IMR-90 (cell line): ENCODE measurements at regions not wholly inside any gene's neighbourhood (a gene's known extent, or its start where the extent isn't known, plus 50 kb on each side); places are given as distances from the start of the nearest gene placed in this dataset.

Experiments
- ATAC-seq: fragments of 200-7000 bp; cut with Tn5 transposase; 2 replicates; pipeline ENCODE4 v1.9.1; 2020; ENCODE audit warnings: low read depth, mild to moderate bottlenecking, moderate library complexity
- BruUV-seq: library from RNA; stranded (reverse); fragments of 400-500 nt; replicated peaks from 2 replicates; lab custom pipeline; 2021; lab: Mats Ljungman, UMichigan
- CTCF ChIA-PET: fragments of 300-600 bp; formaldehyde crosslinking; extraction: SDS; loops from one replicate; lab custom pipeline; 2021; ENCODE audit warnings: antibody characterized with exemption; lab: Yijun Ruan, JAX
- POLR2A ChIA-PET: fragments of 300-600 bp; sonication (Branson Sonifier 250); formaldehyde crosslinking; loops from one replicate; lab custom pipeline; 2022; ENCODE audit warnings: antibody characterized with exemption; ENCODE audit not compliant: unreplicated experiment; lab: Charles Lee
- DNase-seq: peaks from one replicate; pipeline ENCODE4 v3.0.0; 2013
- H2AFZ ChIP-seq: replicated peaks from 2 replicates; pipeline ENCODE3; 2013; ENCODE audit warnings: low read length, mild to moderate bottlenecking; ENCODE audit not compliant: poor library complexity
- H2AK5ac ChIP-seq: 2 replicates; pipeline ENCODE4 v1.6.1; 2013; ENCODE audit warnings: low read depth, low read length, inconsistent platforms
- H2AK9ac ChIP-seq: replicated peaks from 2 replicates; pipeline ENCODE3; 2013; ENCODE audit warnings: mild to moderate bottlenecking, low read depth, low read length, moderate library complexity; ENCODE audit not compliant: poor library complexity
- H2BK120ac ChIP-seq: 2 replicates; pipeline ENCODE4 v1.6.1; 2013; ENCODE audit warnings: low read depth, low read length, inconsistent platforms
- H2BK15ac ChIP-seq: 3 replicates; pipeline ENCODE4 v1.6.1; 2013; ENCODE audit warnings: low read depth, low read length, inconsistent platforms
- H2BK20ac ChIP-seq: 2 replicates; pipeline ENCODE4 v1.6.1; 2013; ENCODE audit warnings: low read depth, mild to moderate bottlenecking, inconsistent platforms, low read length, moderate library complexity
- H2BK5ac ChIP-seq: 2 replicates; pipeline ENCODE4 v1.6.1; 2013; ENCODE audit warnings: mild to moderate bottlenecking, low read depth, low read length, inconsistent platforms; ENCODE audit not compliant: poor library complexity, severe bottlenecking
- H3K14ac ChIP-seq: replicated peaks from 2 replicates; pipeline ENCODE4 v1.6.1; 2013; ENCODE audit warnings: low read depth, low read length, inconsistent platforms
- H3K18ac ChIP-seq: 2 replicates; pipeline ENCODE4 v1.6.1; 2013; ENCODE audit warnings: low read depth, low read length, control low read depth
- H3K23ac ChIP-seq: 2 replicates; pipeline ENCODE4 v1.6.1; 2013; ENCODE audit warnings: low read depth, low read length, inconsistent platforms
- H3K27ac ChIP-seq: 2 replicates; pipeline ENCODE4 v1.5.1; 2013; ENCODE audit warnings: mild to moderate bottlenecking, control low read depth, low read length; ENCODE audit not compliant: insufficient read depth
- H3K27me3 ChIP-seq: 2 replicates; pipeline ENCODE4 v1.6.1; 2013; ENCODE audit warnings: low read length; ENCODE audit not compliant: control insufficient read depth, insufficient read depth
- H3K36me3 ChIP-seq: 2 replicates; pipeline ENCODE4 v1.6.1; 2013; ENCODE audit warnings: low read length, mixed read lengths; ENCODE audit not compliant: control insufficient read depth, insufficient read depth
- H3K4ac ChIP-seq: 2 replicates; pipeline ENCODE4 v1.6.1; 2013; ENCODE audit warnings: low read depth, low read length, inconsistent platforms
- H3K4me1 ChIP-seq: 2 replicates; pipeline ENCODE4 v1.6.1; 2013; ENCODE audit warnings: low read length, mixed read lengths; ENCODE audit not compliant: control insufficient read depth, insufficient read depth
- H3K4me2 ChIP-seq: 2 replicates; pipeline ENCODE4 v1.6.1; 2013; ENCODE audit warnings: low read depth, mild to moderate bottlenecking, control low read depth, low read length, moderate library complexity
- H3K4me3 ChIP-seq: 2 replicates; pipeline ENCODE4 v1.5.1; 2013; ENCODE audit warnings: low read depth, mild to moderate bottlenecking, control low read depth, low read length, moderate library complexity; ENCODE audit not compliant: insufficient read depth
- H3K56ac ChIP-seq: 2 replicates; pipeline ENCODE4 v1.6.1; 2013; ENCODE audit warnings: low read length, inconsistent platforms; ENCODE audit not compliant: insufficient read depth; ENCODE audit errors: extremely low read depth
- H3K79me1 ChIP-seq, 2 experiments: 2 replicates each; pipeline ENCODE4 v1.6.1; 2013; ENCODE audit warnings: low read length in 2 of 2, inconsistent platforms in 1 of 2, low read depth in 1 of 2
- H3K9ac ChIP-seq: 2 replicates; pipeline ENCODE4 v1.6.1; 2013; ENCODE audit warnings: low read depth, low read length, control low read depth
- H3K9me1 ChIP-seq: 2 replicates; pipeline ENCODE4 v1.6.1; 2013; ENCODE audit warnings: low read length, inconsistent platforms; ENCODE audit not compliant: insufficient read depth
- H3K9me3 ChIP-seq: 2 replicates; pipeline ENCODE4 v1.6.1; 2013; ENCODE audit warnings: low read length; ENCODE audit not compliant: control insufficient read depth, insufficient read depth
- H4K20me1 ChIP-seq: 2 replicates; pipeline ENCODE4 v1.6.1; 2013; ENCODE audit warnings: low read length, inconsistent platforms; ENCODE audit not compliant: insufficient read depth
- H4K5ac ChIP-seq: 2 replicates; pipeline ENCODE4 v1.6.1; 2013; ENCODE audit warnings: mild to moderate bottlenecking, low read depth, low read length, control low read depth
- H4K8ac ChIP-seq, 2 experiments: 2 replicates each; pipeline ENCODE4 v1.6.1; 2013; ENCODE audit warnings: low read depth in 2 of 2, low read length in 2 of 2, control low read depth in 1 of 2, inconsistent platforms in 1 of 2
- H4K91ac ChIP-seq: 2 replicates; pipeline ENCODE4 v1.6.1; 2013; ENCODE audit warnings: low read depth, low read length, inconsistent platforms; ENCODE audit not compliant: insufficient read depth
- CHD1 ChIP-seq: IDR thresholded peaks from 2 replicates; pipeline ENCODE4 v1.6.1; 2012; ENCODE audit warnings: low read depth, low read length, improper control_type of control experiment
- FOS ChIP-seq: fragments of 150-350 bp; IDR thresholded peaks from 2 replicates; pipeline ENCODE4 v1.6.1; 2016; ENCODE audit warnings: low read depth, low read length
- RCOR1 ChIP-seq: IDR thresholded peaks from 2 replicates; pipeline ENCODE4 v1.6.1; 2012; ENCODE audit warnings: mild to moderate bottlenecking, low read length, improper control_type of control experiment; ENCODE audit not compliant: insufficient replicate concordance
- RFX5 ChIP-seq: IDR thresholded peaks from 2 replicates; pipeline ENCODE4 v1.8.0; 2012; ENCODE audit warnings: low read depth, mild to moderate bottlenecking, low read length, moderate library complexity
- WGBS, 2 experiments: methylation state at CpG; one replicate each; pipeline versions ENCODE4 v1.1.5 to v1.1.7; 2013; ENCODE audit warnings: missing lambda C conversion rate in 2 of 2; ENCODE audit not compliant: insufficient read length in 1 of 2; ENCODE audit errors: extremely low coverage in 2 of 2; 5-methylcytosine and 5-hydroxymethylcytosine counted together
- dilution Hi-C: fragments of 300-500 bp; cut with HindIII; formaldehyde crosslinking; loops from one replicate; pipeline ENCODE4 v1.14.3; 2018; ENCODE audit warnings: low sequenced_read_pairs; ENCODE audit not compliant: unreplicated experiment
- in situ Hi-C: fragments of 300-500 bp; cut with MboI; formaldehyde crosslinking; loops from 3 replicates; pipeline ENCODE4 v1.14.3; 2019; ENCODE audit warnings: low sequenced_read_pairs, inconsistent platforms, mixed read lengths
- intact Hi-C: fragments of 100-400 bp; cut with micrococcal nuclease; formaldehyde crosslinking; loops from 2 replicates; pipeline ENCODE4 v1.10.0; 2022

DNA sequence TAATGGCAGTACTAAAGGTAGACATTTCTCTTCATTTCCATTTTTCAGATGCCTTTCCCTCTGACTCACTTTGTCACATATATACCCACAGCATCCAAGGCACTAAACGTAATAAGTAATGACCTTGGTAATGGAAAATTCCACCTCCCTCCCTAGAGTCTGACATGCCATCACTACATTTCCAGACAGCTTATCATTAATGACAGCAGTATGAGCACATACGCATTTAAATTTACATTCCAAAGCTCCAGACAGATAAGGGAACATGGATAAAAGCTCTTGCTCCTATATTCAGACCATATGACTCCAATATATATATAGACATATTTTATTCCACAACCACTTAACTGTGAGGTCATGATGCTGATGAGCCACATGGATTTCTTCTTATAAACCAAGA, 191.7 kb upstream of the GORAB start:
- H3K27ac ChIP-seq: no peak overlapping the region
- H2BK5ac ChIP-seq: no peak overlapping the region
- peaks cover 2% of the 10 kb centered on the region; the same call in 1 of the 2 replicates for H3K4me1 ChIP-seq
- no TSS peak for BruUV-seq
- no CpG with 5 or more reads among the region's 2 CpGs for WGBS, 2 experiments
- H3K56ac ChIP-seq: no peak overlapping the region
- no peak overlapping the region for H3K9ac ChIP-seq
- H4K8ac ChIP-seq: peak overlapping the region in 1 of 2 experiments; percentile 30; a peak in 1 of 4 replicates
- CTCF ChIA-PET: no interaction called here
- peak; percentile 39 for DNase-seq
- H3K4ac ChIP-seq: no peak overlapping the region
- H2AFZ ChIP-seq: no peak overlapping the region
- H3K4me2 ChIP-seq: no peak overlapping the region
- H2BK20ac ChIP-seq: no peak overlapping the region
- POLR2A ChIA-PET: no interaction called here
- H4K5ac ChIP-seq: no peak overlapping the region
- no peak overlapping the region for H4K91ac ChIP-seq
- no peaks in the 10 kb centered on the region for H3K79me1 ChIP-seq
- in situ Hi-C loops (no loop called here), dilution Hi-C loops (no loop called here), intact Hi-C loops (no loop called here)
- no peak overlapping the region for H2AK5ac ChIP-seq
- no peaks in the 10 kb centered on the region for H3K9me3 ChIP-seq
- no peaks in the 10 kb centered on the region for H3K9me1 ChIP-seq
- no peak overlapping the region for H2AK9ac ChIP-seq
- no peak overlapping the region for H3K23ac ChIP-seq
- H3K14ac ChIP-seq: no peak overlapping the region
- ATAC-seq: no peak
- no peak overlapping the region for H2BK120ac ChIP-seq
- H3K36me3 ChIP-seq: no peaks in the 10 kb centered on the region
- TF ChIP-seq RCOR1 (no peak), CHD1 (no peak), FOS (no peak), RFX5 (no peak)
- H3K18ac ChIP-seq: no peak overlapping the region
- no peaks in the 10 kb centered on the region for H4K20me1 ChIP-seq
- no peak overlapping the region for H2BK15ac ChIP-seq
- no peak overlapping the region for H3K4me3 ChIP-seq
- no peaks in the 10 kb centered on the region for H3K27me3 ChIP-seq
